ENCODE measurements at regions not wholly inside any gene's neighbourhood (a gene's known extent, or its start where the extent isn't known, plus 50 kb on each side); places are given as distances from the start of the nearest gene placed in this dataset.

DNA sequence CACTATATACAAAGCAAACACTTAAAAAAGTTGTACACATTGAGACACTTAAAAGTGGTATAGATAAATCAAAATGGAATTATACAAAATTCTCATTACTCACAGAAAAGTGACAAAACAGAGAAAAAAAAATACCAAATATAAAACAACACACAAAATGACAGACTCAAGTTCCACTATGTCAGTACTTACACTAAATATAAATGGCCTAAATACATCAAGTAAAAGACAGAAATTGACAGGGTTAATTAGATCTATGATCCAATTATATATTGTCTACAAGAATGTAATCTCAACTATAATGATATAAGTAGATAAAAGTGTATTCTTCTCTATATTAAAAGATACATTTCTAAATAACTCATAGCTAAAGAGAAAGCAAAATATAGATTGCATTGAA, 401.6 kb upstream of the PFKP start:
- TF ChIP-seq ZNF202 (tag by site-specific recombination; IDR thresholded peaks at IDR 0.05; ENCODE audit: borderline replicate concordance) (no peak), YY1 (tag by site-specific recombination; IDR thresholded peaks at IDR 0.05) (no peak), ZNF707 (tag by site-specific recombination; IDR thresholded peaks at IDR 0.05) (no peak), ZNF530 (tag by site-specific recombination; IDR thresholded peaks at IDR 0.05; ENCODE audit: low read depth) (no peak), ZNF629 (tag by site-specific recombination; IDR thresholded peaks at IDR 0.05) (no peak), ZNF133 (tag by site-specific recombination; IDR thresholded peaks at IDR 0.05) (no peak), ZNF24 (tag by site-specific recombination; IDR thresholded peaks at IDR 0.05) (no peak)
- TF ChIP-seq, protein P1, sequence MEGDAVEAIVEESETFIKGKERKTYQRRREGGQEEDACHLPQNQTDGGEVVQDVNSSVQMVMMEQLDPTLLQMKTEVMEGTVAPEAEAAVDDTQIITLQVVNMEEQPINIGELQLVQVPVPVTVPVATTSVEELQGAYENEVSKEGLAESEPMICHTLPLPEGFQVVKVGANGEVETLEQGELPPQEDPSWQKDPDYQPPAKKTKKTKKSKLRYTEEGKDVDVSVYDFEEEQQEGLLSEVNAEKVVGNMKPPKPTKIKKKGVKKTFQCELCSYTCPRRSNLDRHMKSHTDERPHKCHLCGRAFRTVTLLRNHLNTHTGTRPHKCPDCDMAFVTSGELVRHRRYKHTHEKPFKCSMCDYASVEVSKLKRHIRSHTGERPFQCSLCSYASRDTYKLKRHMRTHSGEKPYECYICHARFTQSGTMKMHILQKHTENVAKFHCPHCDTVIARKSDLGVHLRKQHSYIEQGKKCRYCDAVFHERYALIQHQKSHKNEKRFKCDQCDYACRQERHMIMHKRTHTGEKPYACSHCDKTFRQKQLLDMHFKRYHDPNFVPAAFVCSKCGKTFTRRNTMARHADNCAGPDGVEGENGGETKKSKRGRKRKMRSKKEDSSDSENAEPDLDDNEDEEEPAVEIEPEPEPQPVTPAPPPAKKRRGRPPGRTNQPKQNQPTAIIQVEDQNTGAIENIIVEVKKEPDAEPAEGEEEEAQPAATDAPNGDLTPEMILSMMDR (tag by site-specific recombination; IDR thresholded peaks at IDR 0.05), result no peak
- TF ChIP-seq, protein P2, sequence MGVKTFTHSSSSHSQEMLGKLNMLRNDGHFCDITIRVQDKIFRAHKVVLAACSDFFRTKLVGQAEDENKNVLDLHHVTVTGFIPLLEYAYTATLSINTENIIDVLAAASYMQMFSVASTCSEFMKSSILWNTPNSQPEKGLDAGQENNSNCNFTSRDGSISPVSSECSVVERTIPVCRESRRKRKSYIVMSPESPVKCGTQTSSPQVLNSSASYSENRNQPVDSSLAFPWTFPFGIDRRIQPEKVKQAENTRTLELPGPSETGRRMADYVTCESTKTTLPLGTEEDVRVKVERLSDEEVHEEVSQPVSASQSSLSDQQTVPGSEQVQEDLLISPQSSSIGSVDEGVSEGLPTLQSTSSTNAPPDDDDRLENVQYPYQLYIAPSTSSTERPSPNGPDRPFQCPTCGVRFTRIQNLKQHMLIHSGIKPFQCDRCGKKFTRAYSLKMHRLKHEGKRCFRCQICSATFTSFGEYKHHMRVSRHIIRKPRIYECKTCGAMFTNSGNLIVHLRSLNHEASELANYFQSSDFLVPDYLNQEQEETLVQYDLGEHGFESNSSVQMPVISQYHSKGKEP (tag by site-specific recombination; IDR thresholded peaks at IDR 0.05), result no peak
- TF ChIP-seq, protein P3, sequence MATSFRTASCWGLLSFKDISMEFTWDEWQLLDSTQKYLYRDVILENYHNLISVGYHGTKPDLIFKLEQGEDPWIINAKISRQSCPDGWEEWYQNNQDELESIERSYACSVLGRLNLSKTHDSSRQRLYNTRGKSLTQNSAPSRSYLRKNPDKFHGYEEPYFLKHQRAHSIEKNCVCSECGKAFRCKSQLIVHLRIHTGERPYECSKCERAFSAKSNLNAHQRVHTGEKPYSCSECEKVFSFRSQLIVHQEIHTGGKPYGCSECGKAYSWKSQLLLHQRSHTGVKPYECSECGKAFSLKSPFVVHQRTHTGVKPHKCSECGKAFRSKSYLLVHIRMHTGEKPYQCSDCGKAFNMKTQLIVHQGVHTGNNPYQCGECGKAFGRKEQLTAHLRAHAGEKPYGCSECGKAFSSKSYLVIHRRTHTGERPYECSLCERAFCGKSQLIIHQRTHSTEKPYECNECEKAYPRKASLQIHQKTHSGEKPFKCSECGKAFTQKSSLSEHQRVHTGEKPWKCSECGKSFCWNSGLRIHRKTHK (tag by site-specific recombination; IDR thresholded peaks at IDR 0.05), result no peak
- TF ChIP-seq, protein P4, sequence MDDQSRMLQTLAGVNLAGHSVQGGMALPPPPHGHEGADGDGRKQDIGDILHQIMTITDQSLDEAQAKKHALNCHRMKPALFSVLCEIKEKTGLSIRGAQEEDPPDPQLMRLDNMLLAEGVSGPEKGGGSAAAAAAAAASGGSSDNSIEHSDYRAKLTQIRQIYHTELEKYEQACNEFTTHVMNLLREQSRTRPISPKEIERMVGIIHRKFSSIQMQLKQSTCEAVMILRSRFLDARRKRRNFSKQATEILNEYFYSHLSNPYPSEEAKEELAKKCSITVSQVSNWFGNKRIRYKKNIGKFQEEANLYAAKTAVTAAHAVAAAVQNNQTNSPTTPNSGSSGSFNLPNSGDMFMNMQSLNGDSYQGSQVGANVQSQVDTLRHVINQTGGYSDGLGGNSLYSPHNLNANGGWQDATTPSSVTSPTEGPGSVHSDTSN (CRISPR knock-in tag; IDR thresholded peaks at IDR 0.05), result no peak
- TF ChIP-seq, protein P5, sequence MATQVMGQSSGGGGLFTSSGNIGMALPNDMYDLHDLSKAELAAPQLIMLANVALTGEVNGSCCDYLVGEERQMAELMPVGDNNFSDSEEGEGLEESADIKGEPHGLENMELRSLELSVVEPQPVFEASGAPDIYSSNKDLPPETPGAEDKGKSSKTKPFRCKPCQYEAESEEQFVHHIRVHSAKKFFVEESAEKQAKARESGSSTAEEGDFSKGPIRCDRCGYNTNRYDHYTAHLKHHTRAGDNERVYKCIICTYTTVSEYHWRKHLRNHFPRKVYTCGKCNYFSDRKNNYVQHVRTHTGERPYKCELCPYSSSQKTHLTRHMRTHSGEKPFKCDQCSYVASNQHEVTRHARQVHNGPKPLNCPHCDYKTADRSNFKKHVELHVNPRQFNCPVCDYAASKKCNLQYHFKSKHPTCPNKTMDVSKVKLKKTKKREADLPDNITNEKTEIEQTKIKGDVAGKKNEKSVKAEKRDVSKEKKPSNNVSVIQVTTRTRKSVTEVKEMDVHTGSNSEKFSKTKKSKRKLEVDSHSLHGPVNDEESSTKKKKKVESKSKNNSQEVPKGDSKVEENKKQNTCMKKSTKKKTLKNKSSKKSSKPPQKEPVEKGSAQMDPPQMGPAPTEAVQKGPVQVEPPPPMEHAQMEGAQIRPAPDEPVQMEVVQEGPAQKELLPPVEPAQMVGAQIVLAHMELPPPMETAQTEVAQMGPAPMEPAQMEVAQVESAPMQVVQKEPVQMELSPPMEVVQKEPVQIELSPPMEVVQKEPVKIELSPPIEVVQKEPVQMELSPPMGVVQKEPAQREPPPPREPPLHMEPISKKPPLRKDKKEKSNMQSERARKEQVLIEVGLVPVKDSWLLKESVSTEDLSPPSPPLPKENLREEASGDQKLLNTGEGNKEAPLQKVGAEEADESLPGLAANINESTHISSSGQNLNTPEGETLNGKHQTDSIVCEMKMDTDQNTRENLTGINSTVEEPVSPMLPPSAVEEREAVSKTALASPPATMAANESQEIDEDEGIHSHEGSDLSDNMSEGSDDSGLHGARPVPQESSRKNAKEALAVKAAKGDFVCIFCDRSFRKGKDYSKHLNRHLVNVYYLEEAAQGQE (tag by site-specific recombination; IDR thresholded peaks at IDR 0.05), result no peak
- TF ChIP-seq, protein P6, sequence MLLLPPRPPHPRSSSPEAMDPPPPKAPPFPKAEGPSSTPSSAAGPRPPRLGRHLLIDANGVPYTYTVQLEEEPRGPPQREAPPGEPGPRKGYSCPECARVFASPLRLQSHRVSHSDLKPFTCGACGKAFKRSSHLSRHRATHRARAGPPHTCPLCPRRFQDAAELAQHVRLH (tag by site-specific recombination; IDR thresholded peaks at IDR 0.05), result no peak
- TF ChIP-seq, protein P7, sequence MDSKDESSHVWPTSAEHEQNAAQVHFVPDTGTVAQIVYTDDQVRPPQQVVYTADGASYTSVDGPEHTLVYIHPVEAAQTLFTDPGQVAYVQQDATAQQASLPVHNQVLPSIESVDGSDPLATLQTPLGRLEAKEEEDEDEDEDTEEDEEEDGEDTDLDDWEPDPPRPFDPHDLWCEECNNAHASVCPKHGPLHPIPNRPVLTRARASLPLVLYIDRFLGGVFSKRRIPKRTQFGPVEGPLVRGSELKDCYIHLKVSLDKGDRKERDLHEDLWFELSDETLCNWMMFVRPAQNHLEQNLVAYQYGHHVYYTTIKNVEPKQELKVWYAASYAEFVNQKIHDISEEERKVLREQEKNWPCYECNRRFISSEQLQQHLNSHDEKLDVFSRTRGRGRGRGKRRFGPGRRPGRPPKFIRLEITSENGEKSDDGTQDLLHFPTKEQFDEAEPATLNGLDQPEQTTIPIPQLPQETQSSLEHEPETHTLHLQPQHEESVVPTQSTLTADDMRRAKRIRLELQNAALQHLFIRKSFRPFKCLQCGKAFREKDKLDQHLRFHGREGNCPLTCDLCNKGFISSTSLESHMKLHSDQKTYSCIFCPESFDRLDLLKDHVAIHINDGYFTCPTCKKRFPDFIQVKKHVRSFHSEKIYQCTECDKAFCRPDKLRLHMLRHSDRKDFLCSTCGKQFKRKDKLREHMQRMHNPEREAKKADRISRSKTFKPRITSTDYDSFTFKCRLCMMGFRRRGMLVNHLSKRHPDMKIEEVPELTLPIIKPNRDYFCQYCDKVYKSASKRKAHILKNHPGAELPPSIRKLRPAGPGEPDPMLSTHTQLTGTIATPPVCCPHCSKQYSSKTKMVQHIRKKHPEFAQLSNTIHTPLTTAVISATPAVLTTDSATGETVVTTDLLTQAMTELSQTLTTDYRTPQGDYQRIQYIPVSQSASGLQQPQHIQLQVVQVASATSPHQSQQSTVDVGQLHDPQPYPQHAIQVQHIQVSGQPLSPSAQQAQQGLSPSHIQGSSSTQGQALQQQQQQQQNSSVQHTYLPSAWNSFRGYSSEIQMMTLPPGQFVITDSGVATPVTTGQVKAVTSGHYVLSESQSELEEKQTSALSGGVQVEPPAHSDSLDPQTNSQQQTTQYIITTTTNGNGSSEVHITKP (tag by site-specific recombination; IDR thresholded peaks at IDR 0.05), result no peak
